Naive thymus-derived CD4-positive, alpha-beta T cell (primary cell): ENCODE measurements at regions not wholly inside any gene's neighbourhood (a gene's known extent, or its start where the extent isn't known, plus 50 kb on each side); places are given as distances from the start of the nearest gene placed in this dataset.
"Not testable (repeated sequence)": the region's sequence is repeated elsewhere in the genome, so short reads cannot be mapped to it uniquely, and the experiment has no call there.

ENCODE experiments used
- ATAC-seq: fragments of 150-1000 bp; cut with Tn5 transposase; 2 replicates; pipeline ENCODE4 v1.10.0; 2021; ENCODE audit warnings: mild to moderate bottlenecking, moderate library complexity
- CTCF ChIA-PET: fragments of 350-600 bp; sonication (Branson Sonifier 250); formaldehyde crosslinking; loops from one replicate; lab custom pipeline; 2021; ENCODE audit warnings: antibody characterized with exemption; lab: Charles Lee
- POLR2A ChIA-PET: fragments of 350-600 bp; sonication (Branson Sonifier 250); formaldehyde crosslinking; loops from one replicate; lab custom pipeline; 2021; ENCODE audit warnings: antibody characterized with exemption, inconsistent platforms; lab: Charles Lee
- DNase-seq, 9 donors: peaks; one replicate each; pipeline versions ENCODE4 v3.0.0 to v3.0.0-alpha.2; 2020 to 2022; ENCODE audit warnings: mixed read lengths in 1 of 9
- H3K27ac ChIP-seq: one replicate; pipeline ENCODE4 v1.7.0; 2013; ENCODE audit warnings: mild to moderate bottlenecking, low read depth, low read length, moderate library complexity
- H3K27me3 ChIP-seq, 2 donors: one replicate each; pipeline ENCODE4 v1.7.0; 2013; ENCODE audit warnings: low read length in 2 of 2, mild to moderate bottlenecking in 2 of 2, moderate library complexity in 2 of 2; ENCODE audit not compliant: control insufficient read depth in 2 of 2, insufficient read depth in 2 of 2
- H3K36me3 ChIP-seq, 3 experiments: 1 replicate in 2 of 3; 2 replicates in 1 of 3; pipeline ENCODE4 v1.7.0; 2013; ENCODE audit warnings: low read length in 3 of 3, mild to moderate bottlenecking in 3 of 3, moderate library complexity in 1 of 3; ENCODE audit not compliant: insufficient read depth in 3 of 3, control insufficient read depth in 2 of 3
- H3K4me1 ChIP-seq, 2 donors: one replicate each; pipeline ENCODE4 v1.7.0; 2013; ENCODE audit warnings: low read length in 2 of 2, mild to moderate bottlenecking in 2 of 2, moderate library complexity in 1 of 2; ENCODE audit not compliant: control insufficient read depth in 2 of 2, insufficient read depth in 2 of 2
- H3K4me3 ChIP-seq: 2 replicates; pipeline ENCODE4 v1.7.0; 2013; ENCODE audit warnings: mild to moderate bottlenecking, low read length
- H3K9me3 ChIP-seq, 3 experiments: 1 replicate in 2 of 3; 2 replicates in 1 of 3; pipeline ENCODE4 v1.7.0; 2013; ENCODE audit warnings: low read length in 3 of 3; ENCODE audit not compliant: control insufficient read depth in 2 of 3
- H3K27ac Mint-ChIP-seq, 9 donors: one replicate each; pipeline ENCODE4 v1.8.0; 2020 to 2022; ENCODE audit warnings: mixed read lengths in 9 of 9, mild to moderate bottlenecking in 8 of 9, moderate library complexity in 5 of 9, inconsistent platforms in 2 of 9
- H3K27me3 Mint-ChIP-seq, 5 donors: one replicate each; pipeline ENCODE4 v1.8.0; 2021 to 2022; ENCODE audit warnings: mixed read lengths in 5 of 5, mild to moderate bottlenecking in 1 of 5
- H3K36me3 Mint-ChIP-seq, 5 donors: one replicate each; pipeline ENCODE4 v1.8.0; 2020 to 2022; ENCODE audit warnings: mixed read lengths in 5 of 5, mild to moderate bottlenecking in 3 of 5, inconsistent platforms in 1 of 5
- H3K4me1 Mint-ChIP-seq, 7 donors: one replicate each; pipeline ENCODE4 v1.8.0; 2020 to 2022; ENCODE audit warnings: mixed read lengths in 7 of 7, mild to moderate bottlenecking in 3 of 7, inconsistent platforms in 1 of 7
- H3K4me3 Mint-ChIP-seq, 10 donors: one replicate each; pipeline ENCODE4 v1.8.0; 2020 to 2022; ENCODE audit warnings: mild to moderate bottlenecking in 10 of 10, mixed read lengths in 10 of 10, moderate library complexity in 6 of 10, inconsistent platforms in 2 of 10
- H3K9me3 Mint-ChIP-seq, 11 donors: one replicate each; pipeline ENCODE4 v1.8.0; 2020 to 2022; ENCODE audit warnings: mixed read lengths in 11 of 11, mild to moderate bottlenecking in 4 of 11, inconsistent platforms in 1 of 11, moderate library complexity in 1 of 11
- intact Hi-C, 2 donors: fragments of 100-400 bp; cut with micrococcal nuclease; formaldehyde crosslinking; loops; one replicate each; pipeline ENCODE4 v1.15.1; 2023

DNA sequence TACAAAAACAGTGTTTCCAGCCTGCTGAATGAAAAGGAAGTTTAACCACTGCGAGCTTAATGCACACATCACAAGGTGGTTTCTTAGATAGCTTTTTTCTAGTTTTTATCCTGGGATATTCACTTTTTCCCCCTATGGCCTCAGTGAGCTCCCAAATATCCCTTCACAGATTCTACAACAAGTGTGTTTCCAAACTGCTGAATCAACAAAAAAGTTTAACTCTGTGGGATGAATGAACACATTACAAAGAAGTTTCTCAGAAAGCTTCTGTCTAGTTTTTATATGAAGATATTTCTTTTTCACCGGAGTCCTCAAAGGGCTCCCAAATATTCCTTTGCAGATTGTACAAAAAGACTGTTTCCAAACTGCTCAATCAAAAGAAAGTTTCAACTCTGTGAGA, 233.1 kb upstream of the TRIM48 start:
- CTCF ChIA-PET, H3K27ac Mint-ChIP-seq, H3K4me3 ChIP-seq, H3K27ac ChIP-seq, ATAC-seq, H3K4me1 Mint-ChIP-seq, H3K36me3 Mint-ChIP-seq, DNase-seq, H3K27me3 ChIP-seq, H3K36me3 ChIP-seq, POLR2A ChIA-PET, H3K27me3 Mint-ChIP-seq, intact Hi-C loops, H3K4me1 ChIP-seq, H3K4me3 Mint-ChIP-seq: not testable (repeated sequence)
- H3K9me3 ChIP-seq, result peaks cover 0 to 35% (median 0%) of the 10 kb centered on the region in 3 experiments
- H3K9me3 Mint-ChIP-seq, result peaks cover 7 to 95% (median 27%) of the 10 kb centered on the region in 11 donors

DNA sequence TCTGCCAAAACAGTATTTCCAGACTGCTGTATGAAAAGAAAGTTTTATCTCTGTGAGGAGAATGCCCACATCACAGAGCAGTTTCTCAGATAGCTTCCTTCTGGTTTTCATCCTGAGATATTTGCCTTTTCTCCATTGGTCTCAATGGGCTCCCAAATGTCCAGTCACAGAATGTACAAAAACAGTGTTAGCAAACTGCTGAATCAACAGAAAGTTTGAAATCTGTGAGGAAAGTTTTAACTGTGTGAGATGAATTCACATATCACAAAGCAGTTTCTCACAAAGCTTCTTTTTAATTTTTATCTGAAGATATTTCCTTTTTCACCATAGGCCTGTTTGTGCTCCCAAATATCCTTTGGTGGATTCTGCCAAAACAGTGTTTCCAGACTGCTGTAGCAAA, 207.2 kb upstream of the TRIM48 start:
- peaks cover 0 to 86% (median 12%) of the 10 kb centered on the region in 11 donors for H3K9me3 Mint-ChIP-seq
- DNase-seq, result no peak

DNA sequence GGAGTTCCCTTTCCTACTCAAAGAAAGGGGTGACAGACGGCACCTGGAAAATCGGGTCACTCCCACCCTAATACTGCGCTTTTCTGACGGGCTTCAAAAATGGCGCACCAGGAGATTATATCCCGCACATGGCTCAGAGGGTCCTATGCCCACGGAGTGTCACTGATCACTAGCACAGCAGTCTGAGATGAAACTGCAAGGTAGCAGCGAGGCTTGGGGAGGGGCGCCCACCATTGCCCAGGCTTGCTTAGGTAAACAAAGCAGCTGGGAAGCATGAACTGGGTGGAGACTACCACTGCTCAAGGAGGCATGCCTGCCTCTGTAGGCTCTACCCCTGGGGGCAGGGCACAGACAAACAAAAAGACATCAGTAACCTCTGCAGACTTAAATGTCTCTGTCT, 177.4 kb upstream of the TRIM48 start:
- H3K27me3 ChIP-seq, POLR2A ChIA-PET, H3K4me3 Mint-ChIP-seq, H3K4me1 Mint-ChIP-seq, H3K4me1 ChIP-seq, H3K9me3 ChIP-seq, H3K27me3 Mint-ChIP-seq, CTCF ChIA-PET, H3K36me3 ChIP-seq, H3K27ac Mint-ChIP-seq, DNase-seq, H3K27ac ChIP-seq, H3K36me3 Mint-ChIP-seq, H3K4me3 ChIP-seq, ATAC-seq, intact Hi-C loops: not testable (repeated sequence)
- H3K9me3 Mint-ChIP-seq, result peaks cover 21 to 82% (median 38%) of the 10 kb centered on the region in 11 donors

More for the DNA sequence above, 207.2 kb upstream of the TRIM48 start:
- CTCF ChIA-PET, result no interaction called here
- no peak overlapping the region for H3K27ac ChIP-seq
- no peaks in the 10 kb centered on the region for H3K36me3 Mint-ChIP-seq
- no peaks in the 10 kb centered on the region for H3K27me3 Mint-ChIP-seq
- H3K4me1 ChIP-seq, result no peaks in the 10 kb centered on the region
- POLR2A ChIA-PET, result no interaction called here
- no peak overlapping the region for H3K4me3 Mint-ChIP-seq
- no peaks in the 10 kb centered on the region for H3K4me1 Mint-ChIP-seq
- H3K36me3 ChIP-seq, result no peaks in the 10 kb centered on the region
- no peak for ATAC-seq
- H3K9me3 ChIP-seq, result peaks cover 0 to 50% (median 0%) of the 10 kb centered on the region in 3 experiments
- H3K27me3 ChIP-seq, result no peaks in the 10 kb centered on the region
- H3K4me3 ChIP-seq, result no peak overlapping the region
- H3K27ac Mint-ChIP-seq, result no peak overlapping the region
- intact Hi-C loops, result loop anchor here in 1 of 2 donors (10.0 kb wide), 1 partner anchor 60 kb away; no protein-coding TSS in a partner anchor

DNA sequence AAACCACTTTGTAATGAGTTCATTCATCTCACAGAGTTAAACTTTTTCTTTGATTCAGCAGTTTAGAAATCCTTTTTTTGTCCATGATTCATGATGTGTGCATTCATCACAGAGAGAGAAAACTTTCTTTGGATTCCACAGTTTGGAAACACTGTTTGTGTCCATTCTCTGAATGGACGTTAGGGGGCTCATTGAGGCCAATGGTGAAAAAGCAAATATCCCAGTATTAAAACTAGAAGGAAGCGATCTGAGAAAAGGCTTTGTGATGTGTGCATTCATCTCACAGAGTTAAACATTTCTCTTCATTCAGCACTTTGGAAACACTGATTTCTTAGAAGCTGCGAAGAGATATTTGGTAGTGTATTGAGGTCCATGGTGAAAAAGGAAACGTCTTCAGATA, 155.6 kb upstream of the TRIM48 start:
- H3K27me3 ChIP-seq, result no peaks in the 10 kb centered on the region
- DNase-seq (no peak), ATAC-seq (no peak)
- no peaks in the 10 kb centered on the region for H3K4me1 ChIP-seq
- H3K4me3 ChIP-seq, result no peak overlapping the region
- Mint-ChIP-seq H3K9me3 (peaks cover 0 to 65% (median 18%) of the 10 kb centered on the region in 11 donors), H3K27me3 (no peaks in the 10 kb centered on the region), H3K4me1 (no peaks in the 10 kb centered on the region), H3K36me3 (no peaks in the 10 kb centered on the region), H3K4me3 (no peak overlapping the region), H3K27ac (no peak overlapping the region)
- intact Hi-C loops, result no loop called here
- ChIA-PET POLR2A (no interaction called here), CTCF (no interaction called here)
- no peaks in the 10 kb centered on the region for H3K36me3 ChIP-seq
- H3K27ac ChIP-seq, result no peak overlapping the region
- peaks cover 0 to 9% (median 7%) of the 10 kb centered on the region in 3 experiments for H3K9me3 ChIP-seq
